IPS-20b (cell line): ENCODE measurements at regions not wholly inside any gene's neighbourhood (a gene's known extent, or its start where the extent isn't known, plus 50 kb on each side); places are given as distances from the start of the nearest gene placed in this dataset.

Experiments
- H3K27ac ChIP-seq: one replicate; pipeline ENCODE4 v1.5.1; 2013; ENCODE audit warnings: low read length
- H3K27me3 ChIP-seq: 2 replicates; pipeline ENCODE4 v1.6.1; 2013; ENCODE audit warnings: mild to moderate bottlenecking, low read length, inconsistent platforms; ENCODE audit not compliant: insufficient read depth
- H3K36me3 ChIP-seq: 2 replicates; pipeline ENCODE4 v1.6.1; 2013; ENCODE audit warnings: low read depth, mild to moderate bottlenecking, inconsistent platforms, low read length, moderate library complexity; ENCODE audit not compliant: insufficient read depth
- H3K4me1 ChIP-seq: 2 replicates; pipeline ENCODE4 v1.6.1; 2013; ENCODE audit warnings: mild to moderate bottlenecking, control low read depth, inconsistent platforms, low read length, moderate library complexity; ENCODE audit not compliant: insufficient read depth
- H3K4me3 ChIP-seq: 2 replicates; pipeline ENCODE4 v1.5.1; 2013; ENCODE audit warnings: mild to moderate bottlenecking, low read length, inconsistent platforms
- H3K9ac ChIP-seq: 2 replicates; pipeline ENCODE4 v1.6.1; 2013; ENCODE audit warnings: low read depth, mild to moderate bottlenecking, inconsistent platforms, low read length, moderate library complexity
- H3K9me3 ChIP-seq: 2 replicates; pipeline ENCODE4 v1.6.1; 2013; ENCODE audit warnings: mild to moderate bottlenecking, low read depth, low read length, inconsistent platforms; ENCODE audit not compliant: insufficient read depth

GRCh38 chr15:93974804-93975481 is 256.4 kb upstream of the MCTP2 start:
- H3K9ac ChIP-seq: no peak overlapping the region

GRCh38 chr15:93973287-93973686 is 258.1 kb upstream of the MCTP2 start:
- H3K4me1 ChIP-seq: no peaks in the 10 kb centered on the region
- no peaks in the 10 kb centered on the region for H3K9me3 ChIP-seq
- no peaks in the 10 kb centered on the region for H3K36me3 ChIP-seq
- no peaks in the 10 kb centered on the region for H3K27me3 ChIP-seq
- no peak overlapping the region for H3K4me3 ChIP-seq
- no peak overlapping the region for H3K27ac ChIP-seq
- H3K9ac ChIP-seq: no peak overlapping the region

More at GRCh38 chr15:93974804-93975481, 256.4 kb upstream of the MCTP2 start:
- Histone ChIP-seq H3K36me3 (no peaks in the 10 kb centered on the region), H3K4me1 (no peaks in the 10 kb centered on the region), H3K4me3 (no peak overlapping the region), H3K27me3 (no peaks in the 10 kb centered on the region), H3K9me3 (no peaks in the 10 kb centered on the region), H3K27ac (no peak overlapping the region)

- H3K27me3 ChIP-seq: no peaks in the 10 kb centered on the region
- H3K27ac ChIP-seq: no peak overlapping the region
- H3K36me3 ChIP-seq: no peaks in the 10 kb centered on the region
- no peak overlapping the region for H3K4me3 ChIP-seq
- no peaks in the 10 kb centered on the region for H3K9me3 ChIP-seq
- H3K9ac ChIP-seq: no peak overlapping the region
- no peaks in the 10 kb centered on the region for H3K4me1 ChIP-seq
These were observed 262.6 kb upstream of the MCTP2 start for GRCh38 chr15:93968773-93969172.

GRCh38 chr15:93965304-93965908 is 266.0 kb upstream of the MCTP2 start:
- Histone ChIP-seq H3K4me3 (no peak overlapping the region), H3K9ac (no peak overlapping the region), H3K36me3 (no peaks in the 10 kb centered on the region), H3K27ac (no peak overlapping the region), H3K27me3 (no peaks in the 10 kb centered on the region), H3K9me3 (no peaks in the 10 kb centered on the region), H3K4me1 (no peaks in the 10 kb centered on the region)

- Histone ChIP-seq H3K27ac (no peak overlapping the region), H3K4me1 (no peaks in the 10 kb centered on the region), H3K36me3 (no peaks in the 10 kb centered on the region), H3K9me3 (no peaks in the 10 kb centered on the region), H3K27me3 (no peaks in the 10 kb centered on the region), H3K4me3 (no peak overlapping the region), H3K9ac (no peak overlapping the region)
These were observed 276.3 kb upstream of the MCTP2 start for GRCh38 chr15:93954985-93955571.

- Histone ChIP-seq H3K27ac (no peak overlapping the region), H3K9ac (no peak overlapping the region), H3K27me3 (no peaks in the 10 kb centered on the region), H3K4me3 (no peak overlapping the region), H3K4me1 (no peaks in the 10 kb centered on the region), H3K36me3 (no peaks in the 10 kb centered on the region), H3K9me3 (no peaks in the 10 kb centered on the region)
These were observed 282.6 kb upstream of the MCTP2 start for GRCh38 chr15:93948726-93949125.

DNA sequence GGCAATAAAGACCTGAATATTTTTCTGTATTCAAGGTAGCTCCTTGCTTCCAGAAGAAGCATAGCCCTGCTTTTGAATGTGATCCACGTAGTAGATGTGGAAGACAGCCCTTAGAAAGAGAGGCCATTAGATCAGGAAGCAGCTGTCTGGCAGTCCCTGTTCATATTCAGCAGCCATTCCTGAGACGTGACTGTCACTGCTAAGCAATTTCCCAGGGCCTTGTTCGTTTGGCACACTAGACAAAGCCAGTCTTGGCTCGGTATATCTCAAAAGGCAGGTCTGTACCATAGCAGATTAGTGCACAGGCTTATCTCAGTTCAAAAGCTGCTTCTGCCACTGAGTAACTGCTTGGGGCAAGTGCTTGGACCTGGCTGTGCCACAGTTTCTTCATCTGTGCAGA is 287.8 kb upstream of the MCTP2 start:
- Histone ChIP-seq H3K4me3 (no peak overlapping the region), H3K9ac (no peak overlapping the region), H3K4me1 (no peaks in the 10 kb centered on the region), H3K27ac (no peak overlapping the region), H3K27me3 (no peaks in the 10 kb centered on the region), H3K36me3 (no peaks in the 10 kb centered on the region), H3K9me3 (no peaks in the 10 kb centered on the region)

GRCh38 chr15:93942269-93942694 is 289.1 kb upstream of the MCTP2 start:
- no peak overlapping the region for H3K4me3 ChIP-seq
- no peaks in the 10 kb centered on the region for H3K4me1 ChIP-seq
- H3K9ac ChIP-seq: no peak overlapping the region
- no peaks in the 10 kb centered on the region for H3K27me3 ChIP-seq
- no peaks in the 10 kb centered on the region for H3K36me3 ChIP-seq
- no peak overlapping the region for H3K27ac ChIP-seq
- no peaks in the 10 kb centered on the region for H3K9me3 ChIP-seq

GRCh38 chr15:93941697-93942096 is 289.7 kb upstream of the MCTP2 start:
- Histone ChIP-seq H3K9ac (no peak overlapping the region), H3K27ac (no peak overlapping the region), H3K4me3 (no peak overlapping the region), H3K4me1 (no peaks in the 10 kb centered on the region), H3K36me3 (no peaks in the 10 kb centered on the region), H3K27me3 (no peaks in the 10 kb centered on the region), H3K9me3 (no peaks in the 10 kb centered on the region)

GRCh38 chr15:93940226-93940625 is 291.1 kb upstream of the MCTP2 start:
- no peaks in the 10 kb centered on the region for H3K4me1 ChIP-seq
- H3K27ac ChIP-seq: no peak overlapping the region
- no peak overlapping the region for H3K9ac ChIP-seq
- H3K9me3 ChIP-seq: no peaks in the 10 kb centered on the region
- no peak overlapping the region for H3K4me3 ChIP-seq
- H3K36me3 ChIP-seq: no peaks in the 10 kb centered on the region
- no peaks in the 10 kb centered on the region for H3K27me3 ChIP-seq

- H3K9me3 ChIP-seq: no peaks in the 10 kb centered on the region
- H3K9ac ChIP-seq: no peak overlapping the region
- no peaks in the 10 kb centered on the region for H3K27me3 ChIP-seq
- no peaks in the 10 kb centered on the region; the same call in 1 of the 2 replicates for H3K4me1 ChIP-seq
- H3K4me3 ChIP-seq: no peak overlapping the region
- H3K36me3 ChIP-seq: no peaks in the 10 kb centered on the region
- H3K27ac ChIP-seq: no peak overlapping the region
These were observed 299.1 kb upstream of the MCTP2 start for GRCh38 chr15:93932164-93932776.
